ENCODE measurements at regions not wholly inside any gene's neighbourhood (a gene's known extent, or its start where the extent isn't known, plus 50 kb on each side); places are given as distances from the start of the nearest gene placed in this dataset.

DNA sequence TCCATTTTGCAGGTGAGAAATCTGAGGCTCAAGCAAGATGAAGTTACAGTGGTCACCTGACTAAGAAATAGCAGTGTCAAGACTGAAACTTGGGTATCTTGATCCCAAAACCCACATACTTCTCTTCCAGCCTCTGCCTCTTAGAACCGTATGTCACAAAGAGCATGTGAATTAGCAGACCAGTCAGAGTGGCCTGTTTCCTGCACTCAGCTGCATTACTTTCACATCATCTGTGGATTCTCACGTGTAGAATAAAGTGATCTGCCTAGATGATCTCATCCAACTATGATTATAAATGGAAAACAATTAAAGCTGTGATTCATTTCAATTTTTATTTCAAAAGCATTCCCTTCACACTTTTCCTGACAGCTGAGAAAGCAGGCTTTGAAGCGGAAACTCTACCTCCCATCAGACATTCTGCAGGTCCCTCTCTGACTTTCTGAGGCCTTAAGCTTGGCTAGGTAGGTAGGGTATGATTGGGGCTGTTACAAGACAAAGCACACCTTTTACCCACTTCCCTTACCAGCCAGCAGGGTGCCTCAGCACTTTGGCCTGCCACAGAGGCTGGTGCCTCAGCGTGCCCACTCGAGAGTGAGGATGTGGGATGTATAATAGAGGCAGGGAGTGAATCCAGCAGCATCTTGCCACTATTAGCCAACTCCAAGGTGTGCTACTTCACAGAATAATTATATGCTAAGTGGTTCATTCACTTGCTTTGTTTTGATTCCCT lies 70.2 kb upstream of the PDE1C start:
- TF ChIP-seq, protein P1, sequence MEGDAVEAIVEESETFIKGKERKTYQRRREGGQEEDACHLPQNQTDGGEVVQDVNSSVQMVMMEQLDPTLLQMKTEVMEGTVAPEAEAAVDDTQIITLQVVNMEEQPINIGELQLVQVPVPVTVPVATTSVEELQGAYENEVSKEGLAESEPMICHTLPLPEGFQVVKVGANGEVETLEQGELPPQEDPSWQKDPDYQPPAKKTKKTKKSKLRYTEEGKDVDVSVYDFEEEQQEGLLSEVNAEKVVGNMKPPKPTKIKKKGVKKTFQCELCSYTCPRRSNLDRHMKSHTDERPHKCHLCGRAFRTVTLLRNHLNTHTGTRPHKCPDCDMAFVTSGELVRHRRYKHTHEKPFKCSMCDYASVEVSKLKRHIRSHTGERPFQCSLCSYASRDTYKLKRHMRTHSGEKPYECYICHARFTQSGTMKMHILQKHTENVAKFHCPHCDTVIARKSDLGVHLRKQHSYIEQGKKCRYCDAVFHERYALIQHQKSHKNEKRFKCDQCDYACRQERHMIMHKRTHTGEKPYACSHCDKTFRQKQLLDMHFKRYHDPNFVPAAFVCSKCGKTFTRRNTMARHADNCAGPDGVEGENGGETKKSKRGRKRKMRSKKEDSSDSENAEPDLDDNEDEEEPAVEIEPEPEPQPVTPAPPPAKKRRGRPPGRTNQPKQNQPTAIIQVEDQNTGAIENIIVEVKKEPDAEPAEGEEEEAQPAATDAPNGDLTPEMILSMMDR (IDR thresholded peaks at IDR 0.05 in 4 of 5, conservative IDR thresholded peaks at IDR 0.05 in 1 of 5): no peak
- no peak for TF ChIP-seq POLR2A (IDR thresholded peaks at IDR 0.05)

All from gastrocnemius medialis (tissue), 4 donors.